HEK293 (cell line): ENCODE measurements at regions not wholly inside any gene's neighbourhood (a gene's known extent, or its start where the extent isn't known, plus 50 kb on each side); places are given as distances from the start of the nearest gene placed in this dataset.

Source experiments
- CTCF ChIA-PET: fragments of 350-600 bp; formaldehyde crosslinking; extraction: SDS; loops from one replicate; lab custom pipeline; 2021; ENCODE audit warnings: antibody characterized with exemption; lab: Yijun Ruan, JAX
- POLR2A ChIA-PET: fragments of 300-600 bp; formaldehyde crosslinking; extraction: SDS; loops from one replicate; lab custom pipeline; 2020; ENCODE audit warnings: antibody characterized with exemption, inconsistent platforms; lab: Yijun Ruan, JAX
- H3K27ac ChIP-seq: fragments of 200-500 bp; sonication (Bioruptor generic); 2 replicates; pipeline ENCODE4 v1.5.1; 2014; ENCODE audit warnings: low read depth, low read length, control low read depth, inconsistent platforms; ENCODE audit errors: extremely low read depth
- H3K36me3 ChIP-seq, 2 experiments: fragments of 200-500 bp in 1 of 2; sonication (Bioruptor generic) in 1 of 2; 1 replicate in 1 of 2; 2 replicates in 1 of 2; pipeline ENCODE4 v1.5.1; 2014 to 2017; ENCODE audit warnings: inconsistent platforms in 2 of 2, low read length in 2 of 2; ENCODE audit not compliant: control insufficient read depth in 2 of 2, insufficient read depth in 1 of 2
- H3K4me1 ChIP-seq: fragments of 200-500 bp; sonication (Bioruptor generic); 2 replicates; pipeline ENCODE4 v1.5.1; 2014; ENCODE audit warnings: mild to moderate bottlenecking, low read length, inconsistent platforms; ENCODE audit not compliant: control insufficient read depth, insufficient read depth
- H3K4me3 ChIP-seq: 2 replicates; pipeline ENCODE4 v1.5.1; 2011; ENCODE audit warnings: low read depth, mild to moderate bottlenecking, control low read depth, low read length, moderate library complexity
- H3K9me3 ChIP-seq: fragments of 200-500 bp; sonication (Bioruptor generic); 2 replicates; pipeline ENCODE4 v1.5.1; 2014; ENCODE audit warnings: low read depth, low read length, inconsistent platforms; ENCODE audit not compliant: control insufficient read depth, insufficient read depth
- AEBP2 ChIP-seq: fragments of 450-650 bp; formaldehyde crosslinking; IDR thresholded peaks from 2 replicates; pipeline ENCODE4 v1.5.1; 2016; ENCODE audit warnings: missing biosample characterization, missing genetic modification characterization, borderline replicate concordance
- BCL11A ChIP-seq: fragments of 450-650 bp; formaldehyde crosslinking; IDR thresholded peaks from 2 replicates; pipeline ENCODE4 v1.5.1; 2016; ENCODE audit warnings: low read depth, missing biosample characterization, missing genetic modification characterization
- BCL11B ChIP-seq: fragments of 450-650 bp; formaldehyde crosslinking; IDR thresholded peaks from 2 replicates; pipeline ENCODE4 v1.5.1; 2016; ENCODE audit warnings: low read depth, missing biosample characterization, missing genetic modification characterization
- MZF1 ChIP-seq: fragments of 450-650 bp; formaldehyde crosslinking; IDR thresholded peaks from 2 replicates; pipeline ENCODE4 v1.5.1; 2017; ENCODE audit warnings: missing biosample characterization, missing genetic modification characterization, borderline replicate concordance
- SCRT1 ChIP-seq: fragments of 450-650 bp; formaldehyde crosslinking; IDR thresholded peaks from 2 replicates; pipeline ENCODE4 v1.5.1; 2016; ENCODE audit warnings: missing biosample characterization, missing genetic modification characterization, borderline replicate concordance
- SP7 ChIP-seq: fragments of 450-650 bp; formaldehyde crosslinking; IDR thresholded peaks from 2 replicates; pipeline ENCODE4 v1.5.1; 2016; ENCODE audit warnings: missing biosample characterization, missing genetic modification characterization
- ZBTB17 ChIP-seq: fragments of 450-650 bp; formaldehyde crosslinking; IDR thresholded peaks from 2 replicates; pipeline ENCODE4 v1.5.1; 2016; ENCODE audit warnings: missing biosample characterization, missing genetic modification characterization
- ZBTB20 ChIP-seq: fragments of 450-650 bp; formaldehyde crosslinking; IDR thresholded peaks from 2 replicates; pipeline ENCODE4 v1.5.1; 2016; ENCODE audit warnings: missing biosample characterization, missing genetic modification characterization
- ZNF138 ChIP-seq: fragments of 450-650 bp; formaldehyde crosslinking; IDR thresholded peaks from 2 replicates; pipeline ENCODE4 v1.5.1; 2016; ENCODE audit warnings: missing biosample characterization, missing genetic modification characterization, borderline replicate concordance
- ZNF175 ChIP-seq: fragments of 450-650 bp; formaldehyde crosslinking; IDR thresholded peaks from 2 replicates; pipeline ENCODE4 v1.5.1; 2016; ENCODE audit warnings: missing biosample characterization, missing genetic modification characterization
- ZNF184 ChIP-seq: fragments of 450-650 bp; IDR thresholded peaks from 2 replicates; pipeline ENCODE4 v1.5.1; 2018; ENCODE audit warnings: missing biosample characterization, mild to moderate bottlenecking, missing genetic modification characterization
- ZNF239 ChIP-seq: fragments of 450-650 bp; formaldehyde crosslinking; IDR thresholded peaks from 2 replicates; pipeline ENCODE4 v1.5.1; 2016; ENCODE audit warnings: missing biosample characterization, missing genetic modification characterization
- ZNF311 ChIP-seq: fragments of 450-650 bp; formaldehyde crosslinking; IDR thresholded peaks from 2 replicates; pipeline ENCODE4 v1.5.1; 2017; ENCODE audit warnings: missing biosample characterization, missing genetic modification characterization, borderline replicate concordance
- ZNF354C ChIP-seq: fragments of 450-650 bp; formaldehyde crosslinking; IDR thresholded peaks from 2 replicates; pipeline ENCODE4 v1.5.1; 2016; ENCODE audit warnings: missing biosample characterization, missing genetic modification characterization, low read depth, borderline replicate concordance
- ZNF37A ChIP-seq: fragments of 450-650 bp; IDR thresholded peaks from 2 replicates; pipeline ENCODE4 v1.5.1; 2018; ENCODE audit warnings: missing biosample characterization, missing genetic modification characterization
- ZNF404 ChIP-seq: fragments of 450-650 bp; formaldehyde crosslinking; IDR thresholded peaks from 2 replicates; pipeline ENCODE4 v1.5.1; 2017; ENCODE audit warnings: missing biosample characterization, missing genetic modification characterization
- ZNF426 ChIP-seq: fragments of 450-650 bp; formaldehyde crosslinking; IDR thresholded peaks from 2 replicates; pipeline ENCODE4 v1.5.1; 2017; ENCODE audit warnings: missing biosample characterization, missing genetic modification characterization, mild to moderate bottlenecking, inconsistent platforms, moderate library complexity
- ZNF433 ChIP-seq: fragments of 450-650 bp; formaldehyde crosslinking; IDR thresholded peaks from 2 replicates; pipeline ENCODE4 v1.5.1; 2016; ENCODE audit warnings: missing biosample characterization, missing genetic modification characterization, low read depth
- ZNF529 ChIP-seq: fragments of 450-650 bp; formaldehyde crosslinking; IDR thresholded peaks from 2 replicates; pipeline ENCODE4 v1.5.1; 2017; ENCODE audit warnings: missing genetic modification characterization, missing biosample characterization; ENCODE audit not compliant: insufficient replicate concordance
- ZNF558 ChIP-seq: fragments of 450-650 bp; formaldehyde crosslinking; IDR thresholded peaks from 2 replicates; pipeline ENCODE4 v1.5.1; 2016; ENCODE audit warnings: missing biosample characterization, missing genetic modification characterization
- ZNF561 ChIP-seq: fragments of 450-650 bp; IDR thresholded peaks from 2 replicates; pipeline ENCODE4 v1.5.1; 2018; ENCODE audit warnings: missing biosample characterization, missing genetic modification characterization, borderline replicate concordance
- ZNF843 ChIP-seq: fragments of 450-650 bp; formaldehyde crosslinking; IDR thresholded peaks from 2 replicates; pipeline ENCODE4 v1.5.1; 2016; ENCODE audit warnings: missing biosample characterization, missing genetic modification characterization
- TF ChIP-seq, protein P1 (sequence below): fragments of 450-650 bp; formaldehyde crosslinking; IDR thresholded peaks from 2 replicates; pipeline ENCODE4 v1.5.1; 2016; ENCODE audit warnings: missing biosample characterization, missing genetic modification characterization

DNA sequence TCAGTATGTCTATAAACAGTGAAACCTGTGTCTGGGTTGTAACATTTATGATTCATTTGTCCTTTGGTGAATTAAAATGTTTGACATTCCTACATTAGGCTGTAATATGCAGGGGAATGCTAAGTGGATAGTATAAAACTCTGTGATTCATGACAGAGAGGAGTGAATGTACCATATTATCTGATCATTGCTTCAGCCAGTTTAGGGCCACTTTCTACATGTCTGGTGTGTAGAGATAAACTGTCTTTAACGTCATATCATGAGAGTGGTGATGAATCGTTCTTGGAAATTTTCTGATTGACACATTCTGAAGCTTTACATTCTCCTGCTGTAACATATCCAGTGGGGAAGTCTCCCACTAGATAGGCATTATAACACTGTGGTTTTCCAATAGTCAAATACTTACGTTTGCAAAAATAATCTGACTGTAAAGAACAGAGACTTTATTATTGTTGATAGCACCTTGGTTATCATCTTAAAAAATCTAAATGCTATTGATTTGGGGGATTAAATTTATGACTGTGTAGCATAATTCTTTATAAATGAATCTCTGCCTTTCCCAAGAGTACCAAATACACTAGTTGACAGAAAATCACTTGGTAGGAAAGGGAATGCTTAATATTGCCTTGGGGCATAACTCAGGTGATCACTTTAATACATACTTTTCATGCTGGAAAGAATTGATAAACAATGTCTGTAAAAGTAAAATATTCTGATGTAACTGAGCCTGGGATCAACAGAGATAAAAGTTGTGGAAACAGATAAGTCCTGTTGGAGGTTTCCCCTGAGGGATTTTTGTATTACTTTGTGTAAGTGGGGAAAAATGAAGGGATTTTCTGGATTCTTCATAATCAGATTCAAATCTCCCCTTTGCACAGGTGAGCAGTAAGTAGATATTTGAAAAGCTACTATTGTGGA is 427.9 kb downstream of the JRKL start:
- no peaks in the 10 kb centered on the region for H3K4me1 ChIP-seq
- ChIA-PET POLR2A (no interaction called here), CTCF (no interaction called here)
- no peak overlapping the region for H3K4me3 ChIP-seq
- H3K36me3 ChIP-seq = no peaks in the 10 kb centered on the region
- H3K27ac ChIP-seq = no peak overlapping the region
- TF ChIP-seq AEBP2 (tag by site-specific recombination) (no peak), ZNF311 (tag by site-specific recombination) (no peak), ZNF558 (tag by site-specific recombination) (no peak), ZNF529 (no peak), ZBTB20 (tag by site-specific recombination) (no peak), SCRT1 (no peak), ZNF426 (tag by site-specific recombination) (no peak)
- TF ChIP-seq, protein P1, sequence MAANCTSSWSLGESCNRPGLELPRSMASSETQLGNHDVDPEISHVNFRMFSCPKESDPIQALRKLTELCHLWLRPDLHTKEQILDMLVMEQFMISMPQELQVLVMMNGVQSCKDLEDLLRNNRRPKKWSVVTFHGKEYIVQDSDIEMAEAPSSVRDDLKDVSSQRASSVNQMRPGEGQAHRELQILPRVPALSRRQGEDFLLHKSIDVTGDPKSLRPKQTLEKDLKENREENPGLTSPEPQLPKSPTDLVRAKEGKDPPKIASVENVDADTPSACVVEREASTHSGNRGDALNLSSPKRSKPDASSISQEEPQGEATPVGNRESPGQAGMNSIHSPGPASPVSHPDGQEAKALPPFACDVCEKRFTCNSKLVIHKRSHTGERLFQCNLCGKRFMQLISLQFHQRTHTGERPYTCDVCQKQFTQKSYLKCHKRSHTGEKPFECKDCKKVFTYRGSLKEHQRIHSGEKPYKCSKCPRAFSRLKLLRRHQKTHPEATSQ = no peak
- H3K9me3 ChIP-seq = no peaks in the 10 kb centered on the region

DNA sequence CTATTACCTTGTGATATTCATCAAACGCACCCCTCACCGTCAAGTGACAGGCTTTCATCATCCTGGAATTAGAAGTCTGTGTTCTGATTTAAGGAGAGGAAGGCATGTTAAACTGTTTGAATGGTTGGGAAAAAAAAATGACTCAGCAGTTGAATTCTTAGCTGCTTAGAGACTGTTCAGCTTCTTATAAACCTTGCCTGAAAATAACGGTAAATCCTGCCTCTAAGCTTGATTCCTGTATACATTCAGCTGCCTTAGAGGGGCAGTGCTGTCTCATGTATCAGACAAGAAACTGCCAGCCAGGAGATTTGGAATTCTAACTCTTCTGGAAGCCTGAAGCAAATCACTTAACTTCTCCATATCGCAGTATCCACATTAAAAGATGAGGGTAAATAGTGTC is 437.4 kb downstream of the JRKL start:
- POLR2A ChIA-PET = no interaction called here
- CTCF ChIA-PET = no interaction called here
- TF ChIP-seq ZNF843 = no peak
- no peak for TF ChIP-seq ZNF184 (tag by site-specific recombination)
- no peak for TF ChIP-seq BCL11A (tag by site-specific recombination)
- no peaks in the 10 kb centered on the region for H3K9me3 ChIP-seq
- no peak overlapping the region for H3K27ac ChIP-seq
- no peak overlapping the region for H3K4me3 ChIP-seq
- H3K4me1 ChIP-seq = no peaks in the 10 kb centered on the region
- H3K36me3 ChIP-seq = no peaks in the 10 kb centered on the region

- ChIA-PET CTCF (no interaction called here), POLR2A (no interaction called here)
- Histone ChIP-seq H3K9me3 (no peaks in the 10 kb centered on the region), H3K27ac (no peak overlapping the region), H3K36me3 (no peaks in the 10 kb centered on the region), H3K4me1 (no peaks in the 10 kb centered on the region), H3K4me3 (no peak overlapping the region)
- no peak for TF ChIP-seq ZNF433 (tag by site-specific recombination)
Observed at GRCh38 chr11:96841792-96842191, 452.0 kb downstream of the JRKL start.

- no peak overlapping the region for H3K27ac ChIP-seq
- ChIA-PET CTCF (no interaction called here), POLR2A (no interaction called here)
- no peaks in the 10 kb centered on the region for H3K9me3 ChIP-seq
- no peak for TF ChIP-seq SP7 (tag by site-specific recombination)
- no peak for TF ChIP-seq ZNF37A (tag by site-specific recombination)
- TF ChIP-seq ZNF138 (tag by site-specific recombination) = no peak
- TF ChIP-seq ZNF175 (tag by site-specific recombination) = no peak
- no peak for TF ChIP-seq ZNF404 (tag by site-specific recombination)
- TF ChIP-seq MZF1 (tag by site-specific recombination) = no peak
- no peak for TF ChIP-seq ZNF354C (tag by site-specific recombination)
- TF ChIP-seq ZNF561 (tag by site-specific recombination) = no peak
- TF ChIP-seq BCL11B (tag by site-specific recombination) = no peak
- no peak for TF ChIP-seq ZNF239 (tag by site-specific recombination)
- TF ChIP-seq ZBTB17 (tag by site-specific recombination) = no peak
- TF ChIP-seq, all 188 proteins: peak for 0
- Histone ChIP-seq H3K4me3 (no peak overlapping the region), H3K4me1 (no peaks in the 10 kb centered on the region), H3K36me3 (no peaks in the 10 kb centered on the region)
Observed at GRCh38 chr11:96842731-96843130, 452.9 kb downstream of the JRKL start.
